GM20000 (cell line): ENCODE measurements at regions not wholly inside any gene's neighbourhood (a gene's known extent, or its start where the extent isn't known, plus 50 kb on each side); places are given as distances from the start of the nearest gene placed in this dataset.

ENCODE experiments used
- DNase-seq: peaks from one replicate; pipeline ENCODE4 v3.0.0; 2012; ENCODE audit warnings: low spot score
- CTCF ChIP-seq: IDR thresholded peaks from 2 replicates; pipeline ENCODE4 v1.5.1; 2012; ENCODE audit warnings: mild to moderate bottlenecking, control low read depth; ENCODE audit errors: extremely low read depth, missing control alignments

DNA sequence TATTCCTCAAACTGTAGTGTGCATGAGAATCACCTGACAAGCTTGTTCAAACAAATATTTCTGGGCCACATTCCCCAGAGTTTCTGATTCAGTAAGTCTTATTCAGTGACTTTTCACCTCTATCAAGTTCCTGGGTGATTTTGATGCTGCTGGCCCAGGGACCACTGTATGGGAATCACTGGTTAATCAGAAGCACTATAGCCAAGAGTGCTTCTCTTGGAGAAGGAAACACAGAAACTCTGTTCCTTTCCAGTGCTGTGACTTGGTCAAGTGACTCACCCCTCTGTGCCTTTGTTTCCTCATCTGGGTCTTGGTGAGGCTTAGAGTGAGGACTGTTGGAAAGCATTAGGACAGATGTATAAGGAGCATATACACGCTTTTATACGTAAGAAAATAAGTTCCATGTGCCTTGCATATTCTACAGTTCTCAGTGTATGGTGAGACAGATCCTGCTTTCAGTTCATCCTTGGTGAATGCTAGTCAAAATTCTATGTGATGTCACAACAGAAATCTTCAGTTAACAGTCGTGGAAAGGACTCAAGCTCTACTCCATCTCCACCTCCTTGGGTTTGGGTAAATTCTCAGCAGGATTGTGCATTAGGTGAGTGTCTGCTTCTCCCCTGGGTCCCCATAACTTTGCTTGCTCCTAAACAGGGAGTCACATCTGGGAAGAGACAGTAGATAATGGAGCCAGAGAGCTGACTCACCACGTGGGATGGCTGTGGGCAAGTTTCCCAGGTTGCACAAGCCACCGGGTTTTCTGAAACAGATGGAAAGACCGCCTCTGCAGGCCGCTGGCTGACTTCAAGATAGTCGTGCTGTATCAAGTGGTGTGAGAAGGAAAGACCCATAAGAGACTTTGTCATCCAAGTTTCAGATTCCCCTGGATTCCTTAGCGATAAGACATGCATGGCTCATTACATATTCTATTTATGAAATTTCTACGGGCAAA lies 117.0 kb downstream of the NXNL2 start:
- no peak for TF ChIP-seq CTCF
- DNase-seq = no peak

GRCh38 chr9:88652876-88653275 lies 117.9 kb downstream of the NXNL2 start:
- no peak for DNase-seq
- TF ChIP-seq CTCF = no peak

GRCh38 chr9:88653406-88653805 lies 118.4 kb downstream of the NXNL2 start:
- no peak for DNase-seq
- TF ChIP-seq CTCF = no peak

GRCh38 chr9:88653911-88654310 lies 118.9 kb downstream of the NXNL2 start:
- no peak for TF ChIP-seq CTCF
- DNase-seq = no peak

DNA sequence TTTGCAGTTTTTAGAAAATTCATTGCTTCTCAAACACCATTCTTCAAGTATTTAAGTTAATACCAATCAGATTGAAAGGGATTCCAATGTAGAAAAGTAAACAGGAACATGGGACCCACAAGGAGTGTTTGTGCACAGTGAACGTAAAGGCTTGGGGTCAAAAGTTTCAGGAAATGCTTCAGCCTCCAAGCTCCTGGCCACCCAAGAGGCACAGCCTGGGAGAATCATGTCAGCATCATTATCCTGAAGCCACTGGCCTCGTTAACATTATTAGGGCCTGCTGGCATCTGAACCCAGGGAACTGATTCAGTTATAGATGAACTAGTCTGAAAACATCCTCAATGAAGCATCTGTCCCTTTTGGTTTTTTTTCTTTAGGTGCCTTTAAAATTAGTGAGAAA lies 122.9 kb downstream of the NXNL2 start:
- no peak for TF ChIP-seq CTCF
- no peak for DNase-seq

GRCh38 chr9:88658311-88658822 lies 123.4 kb downstream of the NXNL2 start:
- DNase-seq = no peak

DNA sequence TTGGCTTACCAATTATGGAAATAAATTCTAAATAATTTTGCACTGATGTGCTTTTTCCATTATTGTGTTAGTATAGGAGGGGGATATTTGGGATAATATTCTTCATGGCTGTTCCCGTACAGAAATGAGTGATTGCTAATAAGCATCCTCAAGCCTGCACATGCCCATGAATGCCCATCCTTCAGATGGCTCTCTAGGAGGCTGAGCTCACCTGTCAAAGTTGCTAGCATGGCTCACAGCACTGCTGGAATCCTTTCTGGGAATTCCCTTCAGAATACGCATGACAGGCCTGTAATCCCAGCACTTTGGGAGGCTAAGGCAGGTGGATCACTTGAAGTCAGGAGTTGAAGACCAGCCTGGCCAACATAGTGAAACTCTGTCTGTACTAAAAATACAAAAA lies 124.1 kb downstream of the NXNL2 start:
- DNase-seq = no peak
- no peak for TF ChIP-seq CTCF

More at GRCh38 chr9:88658311-88658822, 123.4 kb downstream of the NXNL2 start:
- no peak for TF ChIP-seq CTCF
